ENCODE measurements at regions not wholly inside any gene's neighbourhood (a gene's known extent, or its start where the extent isn't known, plus 50 kb on each side); places are given as distances from the start of the nearest gene placed in this dataset.

DNA sequence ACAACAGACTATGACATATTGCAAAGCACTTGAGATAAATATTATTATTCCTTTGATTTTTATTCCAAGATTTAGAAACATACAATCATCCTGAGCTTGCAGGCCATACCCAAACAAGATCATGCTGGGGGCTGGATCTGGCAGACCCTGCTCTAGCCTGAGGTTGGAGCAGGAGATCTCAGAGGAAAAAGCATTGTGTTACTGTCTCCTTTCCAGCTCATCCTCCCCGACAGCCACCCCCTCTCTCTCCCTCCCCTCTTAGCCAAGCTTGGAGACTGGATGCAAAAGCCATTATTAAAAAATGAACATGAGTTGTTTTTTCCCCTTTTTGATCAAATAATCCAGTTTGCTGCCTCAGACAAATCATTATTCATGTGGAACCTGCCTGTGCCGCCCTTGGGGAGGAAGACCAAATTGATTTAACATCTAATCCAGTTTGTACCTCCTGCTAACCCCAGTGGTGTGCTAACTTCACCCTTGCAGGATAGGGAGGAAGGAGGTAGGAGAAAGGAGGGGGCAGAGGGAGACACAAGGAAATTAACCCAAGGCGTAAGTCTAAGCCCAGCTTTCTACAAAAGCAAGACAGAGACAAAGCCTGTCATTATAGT lies 565.8 kb upstream of the TBX3 start:
- TF ChIP-seq, protein P1, sequence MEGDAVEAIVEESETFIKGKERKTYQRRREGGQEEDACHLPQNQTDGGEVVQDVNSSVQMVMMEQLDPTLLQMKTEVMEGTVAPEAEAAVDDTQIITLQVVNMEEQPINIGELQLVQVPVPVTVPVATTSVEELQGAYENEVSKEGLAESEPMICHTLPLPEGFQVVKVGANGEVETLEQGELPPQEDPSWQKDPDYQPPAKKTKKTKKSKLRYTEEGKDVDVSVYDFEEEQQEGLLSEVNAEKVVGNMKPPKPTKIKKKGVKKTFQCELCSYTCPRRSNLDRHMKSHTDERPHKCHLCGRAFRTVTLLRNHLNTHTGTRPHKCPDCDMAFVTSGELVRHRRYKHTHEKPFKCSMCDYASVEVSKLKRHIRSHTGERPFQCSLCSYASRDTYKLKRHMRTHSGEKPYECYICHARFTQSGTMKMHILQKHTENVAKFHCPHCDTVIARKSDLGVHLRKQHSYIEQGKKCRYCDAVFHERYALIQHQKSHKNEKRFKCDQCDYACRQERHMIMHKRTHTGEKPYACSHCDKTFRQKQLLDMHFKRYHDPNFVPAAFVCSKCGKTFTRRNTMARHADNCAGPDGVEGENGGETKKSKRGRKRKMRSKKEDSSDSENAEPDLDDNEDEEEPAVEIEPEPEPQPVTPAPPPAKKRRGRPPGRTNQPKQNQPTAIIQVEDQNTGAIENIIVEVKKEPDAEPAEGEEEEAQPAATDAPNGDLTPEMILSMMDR (IDR thresholded peaks at IDR 0.05; ENCODE audit: control insufficient read depth, extremely low read depth, insufficient read depth): no peak
- H3K4me3 ChIP-seq (ENCODE audit: low read depth, low read length): no peak overlapping the region
- no peak for DNase-seq (ENCODE audit: low read depth)

DNA sequence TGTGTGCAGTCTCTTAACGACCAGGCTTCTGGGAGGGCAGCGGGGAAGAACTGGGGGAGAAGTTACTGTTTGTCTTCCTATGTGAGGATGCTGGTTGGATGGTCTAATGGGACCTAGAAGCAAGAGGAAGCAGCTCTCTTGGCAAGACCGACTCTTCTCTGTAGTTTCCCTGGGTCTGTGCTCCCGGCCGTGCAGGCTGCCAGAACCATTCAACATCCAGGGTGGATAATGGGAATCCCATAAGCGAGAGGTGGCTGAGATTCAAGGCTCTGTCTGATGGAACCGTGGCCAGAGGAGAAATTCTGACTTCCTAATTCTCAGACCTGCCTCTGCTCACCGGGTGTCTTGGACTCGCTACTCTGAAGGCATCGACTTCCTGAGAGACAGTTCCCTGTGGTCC lies 561.0 kb upstream of the TBX3 start:
- H3K4me3 ChIP-seq (ENCODE audit: low read depth, low read length): no peak overlapping the region
- no peak for DNase-seq (ENCODE audit: low read depth)
- TF ChIP-seq, protein P1 (IDR thresholded peaks at IDR 0.05; ENCODE audit: control insufficient read depth, extremely low read depth, insufficient read depth): no peak

DNA sequence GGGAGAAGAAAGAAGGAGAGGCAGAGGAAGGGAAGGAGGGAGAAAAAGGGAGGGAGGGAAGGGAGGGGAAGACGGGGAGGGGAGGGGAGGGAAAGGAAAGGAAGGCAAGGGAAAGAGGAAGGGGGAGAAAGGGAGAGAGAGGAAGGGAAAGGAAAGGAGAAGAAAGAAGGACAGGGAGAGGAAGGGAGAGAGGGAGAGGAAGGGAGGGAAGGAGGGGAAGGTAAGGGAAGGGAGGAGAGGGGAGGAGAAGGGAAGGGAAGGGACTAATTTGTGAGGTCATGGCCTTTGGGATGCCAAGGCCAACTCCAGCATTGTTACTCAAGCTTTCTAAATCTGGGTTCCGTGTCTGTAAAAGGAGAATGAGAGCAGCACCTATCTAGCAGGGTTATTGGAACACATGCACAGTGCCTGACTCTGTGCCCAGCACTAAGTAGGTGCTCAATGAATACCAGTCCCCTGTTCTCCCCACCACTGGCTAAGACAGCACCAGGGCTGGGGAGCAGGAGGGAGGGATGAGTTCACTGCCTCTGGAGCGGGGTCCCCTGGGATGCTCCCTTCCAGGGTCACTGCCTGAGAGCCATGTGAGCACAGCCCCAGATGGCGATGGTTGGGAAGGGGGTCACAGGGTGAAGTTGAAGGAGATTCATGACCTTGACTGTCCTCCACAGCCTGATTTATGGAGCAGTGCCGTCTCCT lies 560.1 kb upstream of the TBX3 start:
- TF ChIP-seq, protein P1 (IDR thresholded peaks at IDR 0.05; ENCODE audit: control insufficient read depth, extremely low read depth, insufficient read depth): no peak
- H3K4me3 ChIP-seq (ENCODE audit: low read depth, low read length): no peak overlapping the region
- DNase-seq (ENCODE audit: low read depth): no peak

DNA sequence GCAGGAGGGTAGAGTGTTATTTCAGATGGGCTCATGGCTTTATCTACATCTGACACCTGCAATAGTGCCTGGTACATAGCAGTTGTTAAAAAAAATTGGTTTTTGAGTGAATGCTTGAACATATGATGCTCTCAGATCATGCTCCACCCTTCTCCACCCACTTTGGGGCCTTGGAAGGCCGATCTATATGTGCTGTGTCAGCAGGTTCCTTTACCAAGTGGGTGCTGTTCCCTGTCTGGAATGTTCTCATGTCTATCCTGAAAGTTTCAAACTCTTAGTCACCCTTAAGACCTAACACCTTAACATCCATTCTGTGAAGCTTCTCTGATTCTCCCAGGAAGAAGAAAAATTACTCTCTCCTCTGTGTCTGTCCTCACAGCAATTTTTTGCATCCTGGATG lies 556.3 kb upstream of the TBX3 start:
- TF ChIP-seq, protein P1 (IDR thresholded peaks at IDR 0.05; ENCODE audit: control insufficient read depth, extremely low read depth, insufficient read depth): no peak
- no peak for DNase-seq (ENCODE audit: low read depth)
- no peak overlapping the region for H3K4me3 ChIP-seq (ENCODE audit: low read depth, low read length)

DNA sequence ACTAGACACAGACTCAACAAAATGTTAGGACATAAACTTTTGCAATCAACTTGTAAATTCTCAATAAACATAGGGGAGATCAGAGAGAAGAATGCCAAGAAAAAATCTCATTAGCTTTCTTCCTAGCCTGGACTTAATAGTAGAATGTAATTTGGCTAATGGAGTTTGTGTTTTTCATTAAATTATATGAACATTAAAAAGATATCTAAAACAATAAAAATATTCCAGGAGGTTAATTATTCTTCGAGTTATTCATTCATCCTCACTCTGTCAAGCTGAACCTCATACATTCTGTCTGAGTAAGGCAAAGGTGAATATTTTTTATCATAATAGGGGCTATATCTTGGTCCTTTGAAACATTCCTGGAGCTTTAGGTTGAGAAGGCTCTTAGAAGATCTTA lies 551.9 kb upstream of the TBX3 start:
- no peak overlapping the region for H3K4me3 ChIP-seq (ENCODE audit: low read depth, low read length)
- DNase-seq (ENCODE audit: low read depth): no peak
- TF ChIP-seq, protein P1 (IDR thresholded peaks at IDR 0.05; ENCODE audit: control insufficient read depth, extremely low read depth, insufficient read depth): no peak

DNA sequence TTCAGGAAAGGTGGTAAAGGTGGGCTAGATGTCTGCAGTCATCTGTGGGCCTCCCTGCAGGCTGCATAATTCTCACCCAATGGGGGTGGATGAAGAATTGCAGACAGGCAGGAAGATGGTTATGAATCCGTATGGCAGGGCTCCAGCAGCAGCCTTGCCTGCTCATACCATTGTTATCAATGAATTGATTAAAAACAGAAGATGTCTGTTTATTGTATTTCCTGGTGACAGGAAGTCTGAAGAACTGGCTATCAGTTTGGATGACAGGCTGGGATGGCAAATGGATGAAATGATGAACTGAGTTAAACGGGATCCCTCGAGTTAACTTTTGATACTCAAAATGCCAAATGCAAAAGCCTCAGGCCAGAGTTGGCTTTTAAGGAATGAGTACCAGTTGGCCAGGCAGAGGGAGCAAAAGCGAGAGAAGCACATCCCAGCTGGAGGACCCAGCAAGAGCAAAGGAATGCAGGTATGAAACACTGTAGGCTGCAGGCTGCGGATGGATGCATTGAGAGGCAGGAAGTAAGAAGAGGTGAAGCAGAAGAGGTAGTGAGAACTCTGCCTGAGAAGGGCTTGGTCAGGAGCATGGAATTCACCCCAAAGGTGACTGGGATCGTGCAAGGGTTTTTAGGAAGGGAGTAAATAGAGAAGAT lies 550.0 kb upstream of the TBX3 start:
- TF ChIP-seq, protein P1 (IDR thresholded peaks at IDR 0.05; ENCODE audit: control insufficient read depth, extremely low read depth, insufficient read depth): no peak
- no peak for DNase-seq (ENCODE audit: low read depth)

More for the DNA sequence above, 550.0 kb upstream of the TBX3 start:
- H3K4me3 ChIP-seq (ENCODE audit: low read depth, low read length): no peak overlapping the region
